Gastrocnemius medialis (tissue), 4 donors: ENCODE measurements at regions not wholly inside any gene's neighbourhood (a gene's known extent, or its start where the extent isn't known, plus 50 kb on each side); places are given as distances from the start of the nearest gene placed in this dataset.

Source experiments
- ATAC-seq, 2 donors: fragments of 150-250 bp; one replicate each; pipeline ENCODE4 v1.9.1; 2016
- DNase-seq, 2 donors: peaks; one replicate each; pipeline ENCODE4 v3.0.0-alpha.2; 2019
- H3K27ac ChIP-seq, 4 donors: fragments of 200-600 bp; sonication (generic); 1 replicate in 1 of 4; 2 replicates in 3 of 4; pipeline ENCODE4 v1.5.1; 2016 to 2018; ENCODE audit warnings: mild to moderate bottlenecking in 2 of 4, moderate library complexity in 1 of 4
- H3K27me3 ChIP-seq, 3 donors: fragments of 200-600 bp; sonication (generic) in 2 of 3; 1 replicate in 1 of 3; 2 replicates in 2 of 3; pipeline versions ENCODE4 v1.5.1 to v1.6.0; 2016 to 2019; ENCODE audit warnings: mild to moderate bottlenecking in 1 of 3, moderate library complexity in 1 of 3
- H3K36me3 ChIP-seq, 2 donors: fragments of 200-600 bp; sonication (generic) in 1 of 2; one replicate each; pipeline ENCODE4 v1.5.1; 2017 to 2018
- H3K4me1 ChIP-seq, 2 donors: fragments of 200-600 bp; sonication (generic) in 1 of 2; one replicate each; pipeline ENCODE4 v1.5.1; 2016 to 2017; ENCODE audit warnings: mild to moderate bottlenecking in 2 of 2
- H3K4me3 ChIP-seq, 4 donors: fragments of 200-600 bp; sonication (generic) in 3 of 4; 1 replicate in 1 of 4; 2 replicates in 3 of 4; pipeline ENCODE4 v1.5.1; 2016 to 2019; ENCODE audit warnings: mild to moderate bottlenecking in 2 of 4
- H3K9me3 ChIP-seq, 3 donors: fragments of 200-600 bp; sonication (generic) in 2 of 3; 1 replicate in 1 of 3; 2 replicates in 2 of 3; pipeline ENCODE4 v1.5.1; 2016 to 2019
- CTCF ChIP-seq, 5 experiments: fragments of 450-650 bp in 3 of 5; fragments of 200-600 bp in 2 of 5; sonication (generic) in 2 of 5; IDR thresholded peaks in 4 of 5; conservative IDR thresholded peaks in 1 of 5; 1 replicate in 4 of 5; 2 replicates in 1 of 5; pipeline ENCODE4 v1.5.1; 2016 to 2019; ENCODE audit warnings: antibody characterized with exemption in 5 of 5, mild to moderate bottlenecking in 3 of 5, moderate library complexity in 3 of 5
- POLR2A ChIP-seq, 2 donors: fragments of 450-650 bp; IDR thresholded peaks; one replicate each; pipeline ENCODE4 v1.6.1; 2017; ENCODE audit warnings: antibody characterized with exemption in 2 of 2, mild to moderate bottlenecking in 2 of 2, moderate library complexity in 2 of 2
- in situ Hi-C, 4 donors: fragments of 200-750 bp; cut with MboI; loops; one replicate each; pipeline versions ENCODE4 v1.15.0 to v1.8.0; 2017; ENCODE audit warnings: low sequenced_read_pairs in 4 of 4
- intact Hi-C: fragments of 100-400 bp; cut with DNase I; formaldehyde crosslinking; loops from one replicate; pipeline ENCODE4 v1.15.1; 2023; ENCODE audit warnings: low total_unique reads

- Histone ChIP-seq H3K27me3 (peaks cover 0 to 10% (median 3%) of the 10 kb centered on the region in 3 donors), H3K36me3 (no peaks in the 10 kb centered on the region), H3K4me1 (no peaks in the 10 kb centered on the region), H3K27ac (no peak overlapping the region), H3K9me3 (no peaks in the 10 kb centered on the region), H3K4me3 (no peak overlapping the region)
- ATAC-seq (no peak), DNase-seq (no peak)
- in situ Hi-C loops = no loop called here
- TF ChIP-seq CTCF (IDR thresholded peaks at IDR 0.05 in 4 of 5, conservative IDR thresholded peaks at IDR 0.05 in 1 of 5) = no peak
- TF ChIP-seq POLR2A (IDR thresholded peaks at IDR 0.05) = no peak
- intact Hi-C loops = no loop called here
Observed at GRCh38 chr10:11677480-11677879, 64.7 kb upstream of the ECHDC3 start.

GRCh38 chr10:11673346-11674280 is 62.2 kb upstream of the USP6NL start:
- Histone ChIP-seq H3K9me3 (no peaks in the 10 kb centered on the region), H3K4me1 (no peaks in the 10 kb centered on the region), H3K27ac (no peak overlapping the region), H3K27me3 (peaks cover 0 to 3% (median 0%) of the 10 kb centered on the region in 3 donors), H3K4me3 (no peak overlapping the region), H3K36me3 (no peaks in the 10 kb centered on the region)
- in situ Hi-C loops (no loop called here), intact Hi-C loops (no loop called here)
- ATAC-seq (peak in 1 of 2 donors; percentile 19), DNase-seq (no peak)
- TF ChIP-seq CTCF (IDR thresholded peaks at IDR 0.05 in 4 of 5, conservative IDR thresholded peaks at IDR 0.05 in 1 of 5) = no peak
- no peak for TF ChIP-seq POLR2A (IDR thresholded peaks at IDR 0.05)

GRCh38 chr10:11672836-11673235 is 61.4 kb upstream of the USP6NL start:
- Histone ChIP-seq H3K4me3 (no peak overlapping the region), H3K27ac (no peak overlapping the region)
- TF ChIP-seq CTCF (IDR thresholded peaks at IDR 0.05 in 4 of 5, conservative IDR thresholded peaks at IDR 0.05 in 1 of 5) (no peak), POLR2A (IDR thresholded peaks at IDR 0.05) (no peak)

GRCh38 chr10:11670381-11670780 is 58.9 kb upstream of the USP6NL start:
- H3K4me1 ChIP-seq = no peaks in the 10 kb centered on the region
- H3K27me3 ChIP-seq = no peaks in the 10 kb centered on the region
- no peaks in the 10 kb centered on the region for H3K9me3 ChIP-seq
- no peak for ATAC-seq
- H3K4me3 ChIP-seq = no peak overlapping the region
- TF ChIP-seq CTCF (IDR thresholded peaks at IDR 0.05 in 4 of 5, conservative IDR thresholded peaks at IDR 0.05 in 1 of 5) (no peak), POLR2A (IDR thresholded peaks at IDR 0.05) (no peak)
- in situ Hi-C loops = no loop called here
- H3K36me3 ChIP-seq = no peaks in the 10 kb centered on the region
- DNase-seq = no peak
- H3K27ac ChIP-seq = no peak overlapping the region
- intact Hi-C loops = no loop called here

More at GRCh38 chr10:11672836-11673235, 61.4 kb upstream of the USP6NL start:
- in situ Hi-C loops (no loop called here), intact Hi-C loops (no loop called here)
- Histone ChIP-seq H3K9me3 (no peaks in the 10 kb centered on the region), H3K4me1 (no peaks in the 10 kb centered on the region), H3K27me3 (peaks cover 0 to 3% (median 0%) of the 10 kb centered on the region in 3 donors), H3K36me3 (no peaks in the 10 kb centered on the region)
- no peak for ATAC-seq
- DNase-seq = no peak
